DMS 273 (cell line): ENCODE measurements at regions not wholly inside any gene's neighbourhood (a gene's known extent, or its start where the extent isn't known, plus 50 kb on each side); places are given as distances from the start of the nearest gene placed in this dataset.

ENCODE experiments used
- DNase-seq: peaks from one replicate; lab custom pipeline; 2025; ENCODE audit not compliant: unreplicated experiment; lab: John Stamatoyannopoulos, UW

DNA sequence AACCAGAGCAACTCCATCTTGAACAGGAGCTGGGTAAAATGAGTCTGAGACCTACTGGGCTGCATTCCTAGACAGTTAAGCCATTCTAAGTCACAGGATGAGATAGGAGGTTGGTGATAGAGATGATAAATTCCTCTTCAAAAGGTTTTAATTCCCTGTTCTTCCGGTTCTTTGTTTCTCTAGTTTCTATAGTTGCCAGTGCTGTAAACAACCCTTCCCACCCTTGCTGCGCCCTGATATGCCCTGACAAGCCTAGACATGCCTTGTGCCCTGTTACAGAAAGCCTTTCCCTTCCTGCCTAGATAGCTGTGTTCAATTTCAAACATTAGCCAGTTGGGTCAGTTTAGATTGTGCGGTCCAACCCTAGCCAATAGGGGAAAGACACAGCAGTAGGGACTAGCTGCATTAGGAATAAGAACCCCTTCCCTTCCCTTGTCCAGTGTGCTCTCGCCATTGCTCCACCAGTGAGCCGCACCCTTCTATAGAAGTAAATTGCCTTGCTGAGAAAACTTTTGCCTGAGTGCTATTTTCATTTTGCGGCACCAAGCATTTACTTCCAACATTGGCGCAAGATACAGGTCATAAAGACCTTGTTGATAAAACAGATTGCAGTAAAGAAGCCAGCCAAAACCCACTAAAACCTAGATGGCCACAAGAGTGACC is 52.5 kb upstream of the CCN2 start:
- DNase-seq = no peak
